IMR-90 (cell line): ENCODE measurements at regions not wholly inside any gene's neighbourhood (a gene's known extent, or its start where the extent isn't known, plus 50 kb on each side); places are given as distances from the start of the nearest gene placed in this dataset.

Source experiments
- CEBPB ChIP-seq: IDR thresholded peaks from 2 replicates; pipeline ENCODE4 v1.6.1; 2012; ENCODE audit warnings: low read depth, low read length, improper control_type of control experiment
- NFE2L2 ChIP-seq: fragments of 150-350 bp; IDR thresholded peaks from 2 replicates; pipeline ENCODE4 v1.6.1; 2016; ENCODE audit warnings: low read depth, mild to moderate bottlenecking, low read length
- RAD21 ChIP-seq: IDR thresholded peaks from 2 replicates; pipeline ENCODE4 v1.6.1; 2012; ENCODE audit warnings: low read length, improper control_type of control experiment
- RFX5 ChIP-seq: IDR thresholded peaks from 2 replicates; pipeline ENCODE4 v1.8.0; 2012; ENCODE audit warnings: low read depth, mild to moderate bottlenecking, low read length, moderate library complexity
- SMC3 ChIP-seq: fragments of 150-350 bp; IDR thresholded peaks from 2 replicates; pipeline ENCODE4 v1.6.1; 2016; ENCODE audit warnings: low read depth, mild to moderate bottlenecking, antibody characterized with exemption, low read length, moderate library complexity
- TF ChIP-seq, protein P1 (sequence below): conservative IDR thresholded peaks from 2 replicates; pipeline ENCODE4 v1.5.1; 2012; ENCODE audit warnings: mild to moderate bottlenecking, low read depth, low read length, improper control_type of control experiment
- TF ChIP-seq, protein P2 (sequence below): fragments of 150-350 bp; IDR thresholded peaks from 2 replicates; pipeline ENCODE4 v1.6.1; 2016; ENCODE audit warnings: low read depth, mild to moderate bottlenecking, low read length, moderate library complexity, borderline replicate concordance

DNA sequence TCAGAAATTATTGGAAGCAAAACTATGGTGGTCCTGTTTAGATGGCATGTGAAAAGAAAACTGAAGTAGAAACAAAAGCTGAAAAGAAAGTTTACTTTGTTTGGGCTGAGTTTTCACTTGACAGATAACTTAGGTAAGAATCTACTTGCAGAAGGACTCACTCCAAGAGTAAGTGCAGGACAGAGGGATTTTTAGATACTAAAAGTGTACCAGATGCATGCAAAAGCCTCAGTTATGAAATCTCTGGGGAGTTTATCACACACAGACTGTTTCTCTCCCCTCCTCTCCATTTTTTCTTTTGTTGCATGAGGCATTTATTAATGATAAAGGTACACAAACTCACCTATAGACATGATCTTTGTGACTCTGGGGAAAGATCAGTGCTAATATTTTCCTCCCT is 127.5 kb upstream of the GIMD1 start:
- TF ChIP-seq SMC3 (no peak), NFE2L2 (no peak), RFX5 (no peak), CEBPB (no peak), RAD21 (no peak)
- TF ChIP-seq, protein P1, sequence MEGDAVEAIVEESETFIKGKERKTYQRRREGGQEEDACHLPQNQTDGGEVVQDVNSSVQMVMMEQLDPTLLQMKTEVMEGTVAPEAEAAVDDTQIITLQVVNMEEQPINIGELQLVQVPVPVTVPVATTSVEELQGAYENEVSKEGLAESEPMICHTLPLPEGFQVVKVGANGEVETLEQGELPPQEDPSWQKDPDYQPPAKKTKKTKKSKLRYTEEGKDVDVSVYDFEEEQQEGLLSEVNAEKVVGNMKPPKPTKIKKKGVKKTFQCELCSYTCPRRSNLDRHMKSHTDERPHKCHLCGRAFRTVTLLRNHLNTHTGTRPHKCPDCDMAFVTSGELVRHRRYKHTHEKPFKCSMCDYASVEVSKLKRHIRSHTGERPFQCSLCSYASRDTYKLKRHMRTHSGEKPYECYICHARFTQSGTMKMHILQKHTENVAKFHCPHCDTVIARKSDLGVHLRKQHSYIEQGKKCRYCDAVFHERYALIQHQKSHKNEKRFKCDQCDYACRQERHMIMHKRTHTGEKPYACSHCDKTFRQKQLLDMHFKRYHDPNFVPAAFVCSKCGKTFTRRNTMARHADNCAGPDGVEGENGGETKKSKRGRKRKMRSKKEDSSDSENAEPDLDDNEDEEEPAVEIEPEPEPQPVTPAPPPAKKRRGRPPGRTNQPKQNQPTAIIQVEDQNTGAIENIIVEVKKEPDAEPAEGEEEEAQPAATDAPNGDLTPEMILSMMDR = no peak
- TF ChIP-seq, protein P2, sequence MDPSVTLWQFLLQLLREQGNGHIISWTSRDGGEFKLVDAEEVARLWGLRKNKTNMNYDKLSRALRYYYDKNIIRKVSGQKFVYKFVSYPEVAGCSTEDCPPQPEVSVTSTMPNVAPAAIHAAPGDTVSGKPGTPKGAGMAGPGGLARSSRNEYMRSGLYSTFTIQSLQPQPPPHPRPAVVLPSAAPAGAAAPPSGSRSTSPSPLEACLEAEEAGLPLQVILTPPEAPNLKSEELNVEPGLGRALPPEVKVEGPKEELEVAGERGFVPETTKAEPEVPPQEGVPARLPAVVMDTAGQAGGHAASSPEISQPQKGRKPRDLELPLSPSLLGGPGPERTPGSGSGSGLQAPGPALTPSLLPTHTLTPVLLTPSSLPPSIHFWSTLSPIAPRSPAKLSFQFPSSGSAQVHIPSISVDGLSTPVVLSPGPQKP = no peak
